GM23338 (cell line): ENCODE measurements at regions not wholly inside any gene's neighbourhood (a gene's known extent, or its start where the extent isn't known, plus 50 kb on each side); places are given as distances from the start of the nearest gene placed in this dataset.

Experiments
- CREB1 ChIP-seq: fragments of 250-450 bp; sonication (Bioruptor Pico); IDR thresholded peaks from 2 replicates; pipeline ENCODE4 v1.5.0; 2020; ENCODE audit warnings: low read depth, mild to moderate bottlenecking, moderate library complexity
- EZH2 ChIP-seq: fragments of 200-600 bp; sonication (generic); IDR thresholded peaks from one replicate; pipeline ENCODE4 v1.8.0; 2017; ENCODE audit warnings: antibody characterized with exemption, mild to moderate bottlenecking, low read depth; ENCODE audit not compliant: unreplicated experiment
- EZH2phosphoT487 ChIP-seq: fragments of 200-600 bp; sonication (generic); IDR thresholded peaks from one replicate; pipeline ENCODE4 v1.8.1; 2018; ENCODE audit warnings: antibody characterized with exemption; ENCODE audit not compliant: unreplicated experiment
- JUNB ChIP-seq: IDR thresholded peaks from one replicate; pipeline ENCODE4 v1.6.1; 2016; ENCODE audit warnings: antibody characterized with exemption; ENCODE audit not compliant: unreplicated experiment
- POLR2AphosphoS5 ChIP-seq: IDR thresholded peaks from 2 replicates; pipeline ENCODE4 v1.6.1; 2016; ENCODE audit warnings: antibody characterized with exemption, low read depth
- TF ChIP-seq, protein P1 (sequence below), 2 experiments: fragments of 200-600 bp in 1 of 2; sonication (generic) in 1 of 2; conservative IDR thresholded peaks; 2 replicates each; pipeline versions ENCODE4 v1.5.1 to v1.6.1; 2016 to 2017; ENCODE audit warnings: antibody characterized with exemption in 2 of 2, low read depth in 2 of 2, mild to moderate bottlenecking in 2 of 2, moderate library complexity in 1 of 2

DNA sequence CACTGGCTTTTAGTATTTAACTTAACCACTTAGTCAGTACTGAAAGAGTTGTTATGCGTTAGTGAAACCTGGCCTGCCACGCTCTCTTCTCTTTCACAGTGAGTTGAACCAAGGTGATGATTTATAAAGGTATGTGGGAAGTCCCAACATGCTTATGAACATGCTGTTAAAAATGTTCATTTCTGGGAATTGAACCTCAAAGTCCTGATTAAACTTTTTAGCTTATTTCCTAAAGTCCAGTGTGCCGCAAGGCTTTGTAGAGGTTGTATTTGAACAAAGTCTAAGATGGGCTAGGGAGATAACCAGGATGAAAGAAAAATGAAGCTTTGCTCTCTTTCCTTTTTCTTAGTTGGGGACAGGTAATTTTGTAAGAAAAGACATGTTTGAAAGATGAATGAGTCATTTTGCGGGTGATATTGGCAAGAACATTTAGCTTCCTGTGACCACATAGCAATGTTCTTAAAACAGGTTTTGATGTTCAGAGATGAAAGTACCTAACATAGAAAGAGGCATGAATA, 270.3 kb downstream of the DTHD1 start:
- TF ChIP-seq POLR2AphosphoS5 (no peak), CREB1 (CRISPR knock-in tag) (no peak), EZH2phosphoT487 (no peak), EZH2 (no peak), JUNB (no peak)
- TF ChIP-seq, protein P1, sequence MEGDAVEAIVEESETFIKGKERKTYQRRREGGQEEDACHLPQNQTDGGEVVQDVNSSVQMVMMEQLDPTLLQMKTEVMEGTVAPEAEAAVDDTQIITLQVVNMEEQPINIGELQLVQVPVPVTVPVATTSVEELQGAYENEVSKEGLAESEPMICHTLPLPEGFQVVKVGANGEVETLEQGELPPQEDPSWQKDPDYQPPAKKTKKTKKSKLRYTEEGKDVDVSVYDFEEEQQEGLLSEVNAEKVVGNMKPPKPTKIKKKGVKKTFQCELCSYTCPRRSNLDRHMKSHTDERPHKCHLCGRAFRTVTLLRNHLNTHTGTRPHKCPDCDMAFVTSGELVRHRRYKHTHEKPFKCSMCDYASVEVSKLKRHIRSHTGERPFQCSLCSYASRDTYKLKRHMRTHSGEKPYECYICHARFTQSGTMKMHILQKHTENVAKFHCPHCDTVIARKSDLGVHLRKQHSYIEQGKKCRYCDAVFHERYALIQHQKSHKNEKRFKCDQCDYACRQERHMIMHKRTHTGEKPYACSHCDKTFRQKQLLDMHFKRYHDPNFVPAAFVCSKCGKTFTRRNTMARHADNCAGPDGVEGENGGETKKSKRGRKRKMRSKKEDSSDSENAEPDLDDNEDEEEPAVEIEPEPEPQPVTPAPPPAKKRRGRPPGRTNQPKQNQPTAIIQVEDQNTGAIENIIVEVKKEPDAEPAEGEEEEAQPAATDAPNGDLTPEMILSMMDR (conservative IDR thresholded peaks at IDR 0.05; ENCODE audit: low read depth in 2 of 2): no peak
